AG09319 (cell line): ENCODE measurements at regions not wholly inside any gene's neighbourhood (a gene's known extent, or its start where the extent isn't known, plus 50 kb on each side); places are given as distances from the start of the nearest gene placed in this dataset.

Source experiments
- DNase-seq: peaks from one replicate; pipeline ENCODE4 v3.0.0-alpha.2; 2010; ENCODE audit warnings: low read depth; ENCODE audit errors: extremely low read depth
- CTCF ChIP-seq: IDR thresholded peaks from 2 replicates; pipeline ENCODE4 v1.5.1; 2011; ENCODE audit warnings: low read depth, mild to moderate bottlenecking, inconsistent platforms, low read length, moderate library complexity

- TF ChIP-seq CTCF, result no peak
- DNase-seq, result no peak
Measured at GRCh38 chr1:80836505-80836904, 964.2 kb upstream of the ADGRL2 start.

GRCh38 chr1:80827666-80828065 lies 973.1 kb upstream of the ADGRL2 start:
- no peak for DNase-seq
- no peak for TF ChIP-seq CTCF

GRCh38 chr1:80825067-80825466 lies 975.7 kb upstream of the ADGRL2 start:
- no peak for DNase-seq
- TF ChIP-seq CTCF, result no peak

GRCh38 chr1:80818211-80818610 lies 982.5 kb upstream of the ADGRL2 start:
- no peak for DNase-seq
- TF ChIP-seq CTCF, result no peak

- no peak for TF ChIP-seq CTCF
- no peak for DNase-seq
Measured at GRCh38 chr1:80807981-80808380, 992.8 kb upstream of the ADGRL2 start.

- TF ChIP-seq CTCF, result no peak
- no peak for DNase-seq
Measured at GRCh38 chr1:80806431-80806830, 994.3 kb upstream of the ADGRL2 start.

GRCh38 chr1:80801695-80802094 lies 999.0 kb upstream of the ADGRL2 start:
- DNase-seq, result no peak
- TF ChIP-seq CTCF, result no peak
